ENCODE measurements at regions not wholly inside any gene's neighbourhood (a gene's known extent, or its start where the extent isn't known, plus 50 kb on each side); places are given as distances from the start of the nearest gene placed in this dataset.

DNA sequence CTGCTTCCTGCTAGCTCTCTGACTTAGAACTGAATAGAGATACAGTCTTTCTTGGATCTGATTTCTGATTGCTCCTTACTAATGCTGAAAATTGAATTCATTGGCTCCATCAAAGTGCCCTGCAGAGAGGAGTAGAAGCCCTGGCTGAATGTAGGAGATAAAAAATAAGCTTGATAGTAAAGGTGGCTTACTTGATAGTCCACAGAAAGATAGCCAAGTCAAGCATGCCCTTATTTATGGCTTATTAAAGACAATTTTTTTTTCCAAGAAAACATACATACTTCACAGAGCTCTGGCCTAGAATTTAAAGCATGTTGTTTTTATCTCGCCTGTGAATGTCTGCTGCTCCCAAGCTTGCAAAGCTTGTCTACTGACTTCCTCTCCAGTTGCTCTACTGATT lies 124.6 kb upstream of the CADPS start:
- no peak for TF ChIP-seq CTCF (IDR thresholded peaks at IDR 0.05)
- TF ChIP-seq EZH2 (IDR thresholded peaks at IDR 0.05) = no peak

Data from neural progenitor cell (in vitro differentiated cells).